H9 (cell line): ENCODE measurements at regions not wholly inside any gene's neighbourhood (a gene's known extent, or its start where the extent isn't known, plus 50 kb on each side); places are given as distances from the start of the nearest gene placed in this dataset.

Source experiments
- DNase-seq: peaks from one replicate; pipeline ENCODE4 v3.0.0-alpha.2; 2017
- H2AFZ ChIP-seq: one replicate; pipeline ENCODE4 v1.6.1; 2013; ENCODE audit warnings: mild to moderate bottlenecking, low read length, control low read depth, moderate library complexity
- H2AK5ac ChIP-seq: 2 replicates; pipeline ENCODE4 v1.6.1; 2013; ENCODE audit warnings: low read length, control low read depth, mixed read lengths; ENCODE audit not compliant: insufficient read length
- H2BK120ac ChIP-seq: one replicate; pipeline ENCODE4 v1.6.1; 2013; ENCODE audit warnings: low read depth, mild to moderate bottlenecking, low read length, control low read depth, inconsistent platforms; ENCODE audit not compliant: poor library complexity, severe bottlenecking
- H2BK12ac ChIP-seq: 2 replicates; pipeline ENCODE4 v1.6.1; 2013; ENCODE audit warnings: low read length, control low read depth, mixed read lengths, low read depth; ENCODE audit not compliant: insufficient read length
- H2BK15ac ChIP-seq: 2 replicates; pipeline ENCODE4 v1.6.1; 2013; ENCODE audit warnings: low read depth, low read length, control low read depth
- H2BK20ac ChIP-seq: one replicate; pipeline ENCODE4 v1.6.1; 2013; ENCODE audit warnings: low read depth, mild to moderate bottlenecking, low read length, control low read depth, inconsistent platforms; ENCODE audit not compliant: poor library complexity, severe bottlenecking
- H2BK5ac ChIP-seq: 2 replicates; pipeline ENCODE4 v1.6.1; 2013; ENCODE audit warnings: low read length, control low read depth, mixed read lengths; ENCODE audit not compliant: insufficient read length
- H3K14ac ChIP-seq: 2 replicates; pipeline ENCODE4 v1.6.1; 2013; ENCODE audit warnings: low read length, control low read depth; ENCODE audit not compliant: insufficient read depth
- H3K18ac ChIP-seq: 2 replicates; pipeline ENCODE4 v1.6.1; 2013; ENCODE audit warnings: low read depth, mild to moderate bottlenecking, mixed read lengths, low read length, control low read depth; ENCODE audit not compliant: insufficient read length
- H3K23ac ChIP-seq: 2 replicates; pipeline ENCODE4 v1.6.1; 2013; ENCODE audit warnings: low read length, control low read depth, mixed read lengths, low read depth; ENCODE audit not compliant: insufficient read length
- H3K23me2 ChIP-seq: 2 replicates; pipeline ENCODE4 v1.6.1; 2013; ENCODE audit warnings: low read depth, mild to moderate bottlenecking, mixed read lengths, low read length, control low read depth; ENCODE audit not compliant: insufficient read length, poor library complexity, severe bottlenecking
- H3K27ac ChIP-seq: 2 replicates; pipeline ENCODE4 v1.5.1; 2013; ENCODE audit warnings: low read length, control low read depth, mixed read lengths, low read depth; ENCODE audit not compliant: insufficient read length
- H3K27me3 ChIP-seq: 2 replicates; pipeline ENCODE4 v1.6.1; 2013; ENCODE audit warnings: low read length, control low read depth, inconsistent platforms; ENCODE audit not compliant: insufficient read depth
- H3K4ac ChIP-seq: 2 replicates; pipeline ENCODE4 v1.6.1; 2013; ENCODE audit warnings: low read depth, mild to moderate bottlenecking, control low read depth, inconsistent platforms, low read length, moderate library complexity
- H3K4me1 ChIP-seq: 2 replicates; pipeline ENCODE4 v1.6.1; 2013; ENCODE audit warnings: low read length, control low read depth, inconsistent platforms; ENCODE audit not compliant: insufficient read depth
- H3K4me2 ChIP-seq: 2 replicates; pipeline ENCODE4 v1.6.1; 2013; ENCODE audit warnings: low read length, control low read depth, mixed read lengths; ENCODE audit not compliant: insufficient read length, insufficient read depth
- H3K56ac ChIP-seq: 2 replicates; pipeline ENCODE4 v1.6.1; 2013; ENCODE audit warnings: low read depth, mild to moderate bottlenecking, mixed read lengths, low read length, control low read depth; ENCODE audit not compliant: insufficient read length
- H3K79me1 ChIP-seq: 2 replicates; pipeline ENCODE4 v1.6.1; 2013; ENCODE audit warnings: low read depth, mild to moderate bottlenecking, moderate library complexity, low read length, control low read depth, inconsistent platforms; ENCODE audit not compliant: insufficient read depth, poor library complexity, severe bottlenecking
- H3K79me2 ChIP-seq: 2 replicates; pipeline ENCODE4 v1.6.1; 2013; ENCODE audit warnings: low read length, control low read depth, inconsistent platforms; ENCODE audit not compliant: insufficient read depth
- H3K9ac ChIP-seq: 2 replicates; pipeline ENCODE4 v1.6.1; 2013; ENCODE audit warnings: low read length, control low read depth, mixed read lengths; ENCODE audit not compliant: insufficient read length; ENCODE audit errors: extremely low read depth
- H3K9me3 ChIP-seq: one replicate; pipeline ENCODE4 v1.6.1; 2013; ENCODE audit warnings: low read depth, low read length, inconsistent platforms; ENCODE audit not compliant: control insufficient read depth
- H3T11ph ChIP-seq: one replicate; pipeline ENCODE4 v1.6.1; 2013; ENCODE audit warnings: mild to moderate bottlenecking, low read length, control low read depth, inconsistent platforms
- H4K20me1 ChIP-seq: one replicate; pipeline ENCODE4 v1.6.1; 2013; ENCODE audit not compliant: control insufficient read depth, insufficient read length, insufficient read depth
- H4K5ac ChIP-seq: 2 replicates; pipeline ENCODE4 v1.6.1; 2013; ENCODE audit warnings: low read depth, mild to moderate bottlenecking, mixed read lengths, low read length, control low read depth; ENCODE audit not compliant: insufficient read length
- H4K8ac ChIP-seq: replicated peaks from 2 replicates; pipeline ENCODE4 v1.6.1; 2013; ENCODE audit warnings: low read length, control low read depth, mixed read lengths, low read depth; ENCODE audit not compliant: insufficient read length
- H4K91ac ChIP-seq: 2 replicates; pipeline ENCODE4 v1.6.1; 2013; ENCODE audit warnings: low read depth, mild to moderate bottlenecking, moderate library complexity, mixed read lengths, low read length, control low read depth; ENCODE audit not compliant: insufficient read length
- H3K27ac Mint-ChIP-seq, 3 experiments: 2 replicates in 2 of 3; 3 replicates in 1 of 3; pipeline ENCODE4 v1.8.0; 2020 to 2021; ENCODE audit warnings: mixed read lengths in 3 of 3, mild to moderate bottlenecking in 1 of 3, moderate library complexity in 1 of 3
- H3K27me3 Mint-ChIP-seq: 2 replicates; pipeline ENCODE4 v1.8.0; 2021; ENCODE audit warnings: low read depth, mild to moderate bottlenecking, moderate library complexity, mixed read lengths
- H3K36me3 Mint-ChIP-seq, 3 experiments: 2 replicates in 2 of 3; 3 replicates in 1 of 3; pipeline ENCODE4 v1.8.0; 2020 to 2021; ENCODE audit warnings: low read depth in 3 of 3, mixed read lengths in 3 of 3; ENCODE audit not compliant: insufficient read depth in 1 of 3
- H3K4me1 Mint-ChIP-seq, 2 experiments: 2 replicates each; pipeline ENCODE4 v1.8.0; 2020; ENCODE audit warnings: mixed read lengths in 2 of 2
- H3K4me3 Mint-ChIP-seq, 2 experiments: 2 replicates in 1 of 2; 3 replicates in 1 of 2; pipeline ENCODE4 v1.8.0; 2020 to 2021; ENCODE audit warnings: mild to moderate bottlenecking in 2 of 2, mixed read lengths in 2 of 2, moderate library complexity in 1 of 2
- H3K9me3 Mint-ChIP-seq, 2 experiments: 2 replicates in 1 of 2; 3 replicates in 1 of 2; pipeline ENCODE4 v1.8.0; 2020; ENCODE audit warnings: mild to moderate bottlenecking in 2 of 2, mixed read lengths in 2 of 2, moderate library complexity in 1 of 2
- CTCF ChIP-seq: fragments of 200-600 bp; sonication (generic); conservative IDR thresholded peaks from 3 replicates; pipeline ENCODE4 v1.8.0; 2021; ENCODE audit warnings: antibody characterized with exemption, mild to moderate bottlenecking
- WGBS: extraction: QIAGEN DNeasy Blood & Tissue Kit; methylation state at CpG from one replicate; pipeline ENCODE4 v1.1.7; 2013; ENCODE audit warnings: missing lambda C conversion rate, low lambda C conversion rate, mixed read lengths; ENCODE audit not compliant: insufficient read length; ENCODE audit errors: extremely low coverage; 5-methylcytosine and 5-hydroxymethylcytosine counted together

- no peak overlapping the region for H3K27ac Mint-ChIP-seq
- no peak overlapping the region for H2AK5ac ChIP-seq
- H3K4me1 Mint-ChIP-seq: peaks cover 3 to 7% of the 10 kb centered on the region in 2 experiments; a peak in 3 of 4 replicates
- H3K79me2 ChIP-seq: no peaks in the 10 kb centered on the region
- no peak overlapping the region for H4K8ac ChIP-seq
- H3T11ph ChIP-seq: no peak overlapping the region
- H2BK20ac ChIP-seq: no peak overlapping the region
- H2BK12ac ChIP-seq: no peak overlapping the region
- H3K79me1 ChIP-seq: no peaks in the 10 kb centered on the region
- WGBS: no CpG with 5 or more reads among the region's 7 CpGs
- H3K4me1 ChIP-seq: peaks cover 2% of the 10 kb centered on the region; the same call in 1 of the 2 replicates
- no peaks in the 10 kb centered on the region for H3K23me2 ChIP-seq
- no peaks in the 10 kb centered on the region for H3K27me3 ChIP-seq
- H3K36me3 Mint-ChIP-seq: no peaks in the 10 kb centered on the region
- H4K5ac ChIP-seq: no peak overlapping the region
- H3K18ac ChIP-seq: no peak overlapping the region
- H3K9me3 Mint-ChIP-seq: no peaks in the 10 kb centered on the region
- H2AFZ ChIP-seq: no peak overlapping the region
- H3K27ac ChIP-seq: no peak overlapping the region
- no peak for TF ChIP-seq CTCF
- no peak overlapping the region for H3K14ac ChIP-seq
- no peak overlapping the region for H3K4me2 ChIP-seq
- no peaks in the 10 kb centered on the region for H3K27me3 Mint-ChIP-seq
- H3K4me3 Mint-ChIP-seq: no peak overlapping the region
- H2BK120ac ChIP-seq: no peak overlapping the region
- no peak for DNase-seq
- H3K23ac ChIP-seq: no peak overlapping the region
- no peaks in the 10 kb centered on the region for H4K20me1 ChIP-seq
- H3K4ac ChIP-seq: no peak overlapping the region
- H3K56ac ChIP-seq: no peak overlapping the region
- H2BK5ac ChIP-seq: no peak overlapping the region
- H2BK15ac ChIP-seq: no peak overlapping the region
- H4K91ac ChIP-seq: no peak overlapping the region
- H3K9me3 ChIP-seq: no peaks in the 10 kb centered on the region
- no peak overlapping the region for H3K9ac ChIP-seq
These were observed 1198.5 kb downstream of the EFNB2 start for GRCh38 chr13:105336706-105337576.
